ENCODE measurements at regions not wholly inside any gene's neighbourhood (a gene's known extent, or its start where the extent isn't known, plus 50 kb on each side); places are given as distances from the start of the nearest gene placed in this dataset.

GRCh38 chr14:61925043-61925442 is 162.8 kb downstream of the SNAPC1 start:
- ChIA-PET POLR2A (no interaction called here), CTCF (interaction anchor here (0.6 to 7.1 kb wide), 34 partner anchors 8 to 1575 kb away, joined by 3 to 333 read pairs (median 4); no protein-coding TSS in a partner anchor)
- no peaks in the 10 kb centered on the region for H3K9me3 ChIP-seq (ENCODE audit: control extremely low read depth in 1 of 3, control insufficient read depth in 2 of 3, insufficient read depth in 1 of 3, low read length in 2 of 3)
- no peaks in the 10 kb centered on the region for H3K9me3 Mint-ChIP-seq (ENCODE audit: insufficient read depth)
- intact Hi-C loops (cut with micrococcal nuclease): loop anchor here (1.0 to 2.0 kb wide), 3 partner anchors 64 to 469 kb away; no protein-coding TSS in a partner anchor
- WGBS (ENCODE audit: insufficient coverage): 80% methylated on average over 1 of the region's 5 CpGs
- DNase-seq: peak; percentile 70
- no peak overlapping the region for H3K27ac ChIP-seq (ENCODE audit: low read length in 2 of 2)
- ATAC-seq (ENCODE audit: low read depth): peak; percentile 65
- H3K4me1 ChIP-seq (ENCODE audit: control insufficient read depth in 2 of 2, insufficient read depth in 2 of 2, low read length in 2 of 2): peaks cover 3 to 8% of the 10 kb centered on the region in 2 donors
- peaks cover 29% of the 10 kb centered on the region for H3K4me1 Mint-ChIP-seq
- H3K4me2 ChIP-seq (replicated peaks; ENCODE audit: low read depth, low read length, poor library complexity, severe bottlenecking): peak overlapping the region; percentile 33
- peaks cover 3% of the 10 kb centered on the region for H3K27me3 Mint-ChIP-seq
- no peaks in the 10 kb centered on the region for H3K79me2 ChIP-seq (ENCODE audit: control insufficient read depth, insufficient read depth, low read length)
- no peak overlapping the region for H3K4me3 Mint-ChIP-seq
- peak; percentile 66 for TF ChIP-seq CTCF (IDR thresholded peaks at IDR 0.05)
- no peak for TF ChIP-seq EZH2 (IDR thresholded peaks at IDR 0.05; ENCODE audit: borderline replicate concordance, insufficient read depth, low read depth, low read length, poor library complexity, severe bottlenecking)
- no peak overlapping the region for H3K9ac ChIP-seq (ENCODE audit: low read length)
- H4K20me1 ChIP-seq (ENCODE audit: control insufficient read depth, insufficient read depth, low read length, poor library complexity, severe bottlenecking): no peaks in the 10 kb centered on the region
- peak overlapping the region; percentile 56 for H2AFZ ChIP-seq (ENCODE audit: insufficient read depth, low read depth, low read length, poor library complexity, severe bottlenecking)
- H3K4me3 ChIP-seq (ENCODE audit: control extremely low read depth in 1 of 5, extremely low read depth in 1 of 5, insufficient read depth in 1 of 5, low read depth in 2 of 5, low read length in 4 of 5): no peak overlapping the region
- peaks cover 0 to 4% (median 0%) of the 10 kb centered on the region in 4 experiments for H3K27me3 ChIP-seq (replicated peaks in 1 of 4; ENCODE audit: control extremely low read depth in 1 of 4, control insufficient read depth in 3 of 4, insufficient read depth in 4 of 4, low read length in 3 of 4)
- peak overlapping the region; percentile 23 for H3K27ac Mint-ChIP-seq
- no peaks in the 10 kb centered on the region for H3K36me3 ChIP-seq (replicated peaks in 1 of 2; ENCODE audit: control extremely low read depth in 1 of 2, control insufficient read depth in 1 of 2, extremely low read depth in 1 of 2, insufficient read depth in 2 of 2, low read length in 1 of 2)

DNA sequence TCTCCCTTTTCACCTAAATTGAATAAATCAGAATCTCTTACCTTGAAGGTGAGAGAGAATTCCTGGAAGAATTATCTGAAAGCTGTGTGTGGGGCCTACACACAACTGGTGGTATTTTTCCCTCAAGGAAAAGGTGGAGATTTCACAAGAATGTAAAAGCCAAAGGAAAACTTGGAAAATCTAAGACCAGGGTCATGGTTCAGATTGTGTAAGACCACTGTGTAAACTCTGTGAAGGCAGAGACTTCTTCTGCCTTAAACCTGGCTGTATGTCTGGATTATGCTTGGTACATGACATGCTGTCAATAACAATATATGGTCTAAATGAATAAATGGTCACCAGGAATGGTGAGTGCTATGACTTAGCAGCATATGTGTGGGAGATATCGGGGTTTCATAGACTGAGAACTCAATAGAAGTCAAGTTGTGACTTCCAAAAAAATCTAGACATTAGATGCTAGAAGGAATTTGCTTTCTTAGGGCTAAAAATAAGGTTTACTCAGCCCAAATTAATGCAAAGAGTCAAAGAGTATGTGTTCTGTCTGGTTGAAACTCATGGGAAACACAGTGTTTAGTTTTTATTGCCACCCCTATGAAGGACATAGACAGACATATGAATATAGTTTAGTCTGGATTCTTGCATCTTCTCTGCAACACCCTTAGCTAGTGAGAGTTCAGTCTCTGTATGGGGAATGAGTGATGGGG is 163.7 kb downstream of the SNAPC1 start:
- Histone ChIP-seq H3K4me2 (replicated peaks; ENCODE audit: low read depth, low read length, poor library complexity, severe bottlenecking) (no peak overlapping the region), H3K4me1 (ENCODE audit: control insufficient read depth in 2 of 2, insufficient read depth in 2 of 2, low read length in 2 of 2) (peaks cover 3 to 8% of the 10 kb centered on the region in 2 donors), H3K27ac (ENCODE audit: low read length in 2 of 2) (no peak overlapping the region), H3K9ac (ENCODE audit: low read length) (no peak overlapping the region), H3K79me2 (ENCODE audit: control insufficient read depth, insufficient read depth, low read length) (no peaks in the 10 kb centered on the region), H3K9me3 (ENCODE audit: control extremely low read depth in 1 of 3, control insufficient read depth in 2 of 3, insufficient read depth in 1 of 3, low read length in 2 of 3) (no peaks in the 10 kb centered on the region), H3K36me3 (replicated peaks in 1 of 2; ENCODE audit: control extremely low read depth in 1 of 2, control insufficient read depth in 1 of 2, extremely low read depth in 1 of 2, insufficient read depth in 2 of 2, low read length in 1 of 2) (no peaks in the 10 kb centered on the region), H3K27me3 (replicated peaks in 1 of 4; ENCODE audit: control extremely low read depth in 1 of 4, control insufficient read depth in 3 of 4, insufficient read depth in 4 of 4, low read length in 3 of 4) (peaks cover 0 to 4% (median 0%) of the 10 kb centered on the region in 4 experiments), H4K20me1 (ENCODE audit: control insufficient read depth, insufficient read depth, low read length, poor library complexity, severe bottlenecking) (no peaks in the 10 kb centered on the region), H2AFZ (ENCODE audit: insufficient read depth, low read depth, low read length, poor library complexity, severe bottlenecking) (no peak overlapping the region), H3K4me3 (ENCODE audit: control extremely low read depth in 1 of 5, extremely low read depth in 1 of 5, insufficient read depth in 1 of 5, low read depth in 2 of 5, low read length in 4 of 5) (no peak overlapping the region)
- ATAC-seq (ENCODE audit: low read depth) (no peak), DNase-seq (no peak)
- no peaks in the 10 kb centered on the region for H3K27me3 Mint-ChIP-seq
- WGBS (ENCODE audit: insufficient coverage): no CpG with 5 or more reads among the region's 1 CpG
- POLR2A ChIA-PET: no interaction called here
- H3K27ac Mint-ChIP-seq: no peak overlapping the region
- H3K4me3 Mint-ChIP-seq: no peak overlapping the region
- H3K4me1 Mint-ChIP-seq: peaks cover 33% of the 10 kb centered on the region
- TF ChIP-seq EZH2 (IDR thresholded peaks at IDR 0.05; ENCODE audit: borderline replicate concordance, insufficient read depth, low read depth, low read length, poor library complexity, severe bottlenecking): no peak
- TF ChIP-seq CTCF (IDR thresholded peaks at IDR 0.05): no peak
- intact Hi-C loops (cut with micrococcal nuclease): loop anchor here (1.0 to 2.0 kb wide), 3 partner anchors 65 to 470 kb away; no protein-coding TSS in a partner anchor
- CTCF ChIA-PET: interaction anchor here (0.7 to 7.1 kb wide), 26 partner anchors 8 to 1576 kb away, joined by 3 to 333 read pairs (median 6); no protein-coding TSS in a partner anchor
- H3K9me3 Mint-ChIP-seq (ENCODE audit: insufficient read depth): no peaks in the 10 kb centered on the region
